HG03457 (cell line): ENCODE measurements at regions not wholly inside any gene's neighbourhood (a gene's known extent, or its start where the extent isn't known, plus 50 kb on each side); places are given as distances from the start of the nearest gene placed in this dataset.

Experiments
- ATAC-seq: cut with Tn5 transposase; IDR thresholded peaks from one replicate; pipeline ENCODE4 v1.9.1; 2021; ENCODE audit warnings: moderate number of reproducible peaks; ENCODE audit not compliant: unreplicated experiment

GRCh38 chr2:198715302-198715835 is 742.4 kb downstream of the SATB2 start:
- no peak for ATAC-seq

GRCh38 chr2:198712485-198712884 is 745.3 kb downstream of the SATB2 start:
- ATAC-seq: no peak

- ATAC-seq: no peak
Measured at GRCh38 chr2:198711484-198711883, 746.3 kb downstream of the SATB2 start.

GRCh38 chr2:198710562-198710961 is 747.2 kb downstream of the SATB2 start:
- no peak for ATAC-seq

- ATAC-seq: no peak
Measured at GRCh38 chr2:198706476-198707082, 751.2 kb downstream of the SATB2 start.

GRCh38 chr2:198703281-198703680 is 754.5 kb downstream of the SATB2 start:
- no peak for ATAC-seq

GRCh38 chr2:198702796-198703195 is 754.9 kb downstream of the SATB2 start:
- no peak for ATAC-seq

- ATAC-seq: no peak
Measured at GRCh38 chr2:198701481-198701880, 756.3 kb downstream of the SATB2 start.

GRCh38 chr2:198700319-198700718 is 757.4 kb downstream of the SATB2 start:
- no peak for ATAC-seq

GRCh38 chr2:198698230-198698629 is 759.5 kb downstream of the SATB2 start:
- ATAC-seq: no peak

GRCh38 chr2:198697794-198698193 is 759.9 kb downstream of the SATB2 start:
- ATAC-seq: no peak

- ATAC-seq: no peak
Measured at GRCh38 chr2:198697218-198697617, 760.5 kb downstream of the SATB2 start.

GRCh38 chr2:198695879-198696278 is 761.9 kb downstream of the SATB2 start:
- ATAC-seq: no peak

GRCh38 chr2:198692907-198693510 is 764.7 kb downstream of the SATB2 start:
- no peak for ATAC-seq

GRCh38 chr2:198691236-198691635 is 766.5 kb downstream of the SATB2 start:
- no peak for ATAC-seq

- no peak for ATAC-seq
Measured at GRCh38 chr2:198664321-198664720, 793.4 kb downstream of the SATB2 start.

- ATAC-seq: no peak
Measured at GRCh38 chr2:198662905-198663304, 794.8 kb downstream of the SATB2 start.

- ATAC-seq: no peak
Measured at GRCh38 chr2:198660501-198660900, 797.2 kb downstream of the SATB2 start.

GRCh38 chr2:198659096-198659870 is 798.5 kb downstream of the SATB2 start:
- ATAC-seq: no peak

- ATAC-seq: no peak
Measured at GRCh38 chr2:198657512-198658121, 800.1 kb downstream of the SATB2 start.

GRCh38 chr2:198656869-198657268 is 800.9 kb downstream of the SATB2 start:
- ATAC-seq: no peak
